Endothelial cell (in vitro differentiated cells): ENCODE measurements at regions not wholly inside any gene's neighbourhood (a gene's known extent, or its start where the extent isn't known, plus 50 kb on each side); places are given as distances from the start of the nearest gene placed in this dataset.

Experiments
- DNase-seq: peaks from one replicate; pipeline ENCODE4 v3.0.0; 2021; ENCODE audit warnings: low spot score
- H3K27ac Mint-ChIP-seq: one replicate; pipeline ENCODE4 v1.8.0; 2021; ENCODE audit warnings: mixed read lengths, inconsistent platforms; ENCODE audit not compliant: unreplicated experiment
- H3K27me3 Mint-ChIP-seq: one replicate; pipeline ENCODE4 v1.8.0; 2021; ENCODE audit warnings: mild to moderate bottlenecking, moderate library complexity, mixed read lengths, inconsistent platforms; ENCODE audit not compliant: unreplicated experiment
- H3K36me3 Mint-ChIP-seq: one replicate; pipeline ENCODE4 v1.8.0; 2021; ENCODE audit warnings: mild to moderate bottlenecking, low read depth, mixed read lengths, inconsistent platforms; ENCODE audit not compliant: unreplicated experiment
- H3K4me1 Mint-ChIP-seq: one replicate; pipeline ENCODE4 v1.8.0; 2021; ENCODE audit warnings: mild to moderate bottlenecking, mixed read lengths, inconsistent platforms; ENCODE audit not compliant: unreplicated experiment
- H3K4me3 Mint-ChIP-seq: one replicate; pipeline ENCODE4 v1.8.0; 2021; ENCODE audit warnings: mild to moderate bottlenecking, mixed read lengths, inconsistent platforms; ENCODE audit not compliant: unreplicated experiment
- H3K9me3 Mint-ChIP-seq: one replicate; pipeline ENCODE4 v1.8.0; 2021; ENCODE audit warnings: mixed read lengths, inconsistent platforms; ENCODE audit not compliant: unreplicated experiment
- TF ChIP-seq, protein P1 (sequence below): fragments of 200-600 bp; sonication (generic); IDR thresholded peaks from one replicate; pipeline ENCODE4 v1.5.0; 2021; ENCODE audit warnings: antibody characterized with exemption; ENCODE audit not compliant: unreplicated experiment

DNA sequence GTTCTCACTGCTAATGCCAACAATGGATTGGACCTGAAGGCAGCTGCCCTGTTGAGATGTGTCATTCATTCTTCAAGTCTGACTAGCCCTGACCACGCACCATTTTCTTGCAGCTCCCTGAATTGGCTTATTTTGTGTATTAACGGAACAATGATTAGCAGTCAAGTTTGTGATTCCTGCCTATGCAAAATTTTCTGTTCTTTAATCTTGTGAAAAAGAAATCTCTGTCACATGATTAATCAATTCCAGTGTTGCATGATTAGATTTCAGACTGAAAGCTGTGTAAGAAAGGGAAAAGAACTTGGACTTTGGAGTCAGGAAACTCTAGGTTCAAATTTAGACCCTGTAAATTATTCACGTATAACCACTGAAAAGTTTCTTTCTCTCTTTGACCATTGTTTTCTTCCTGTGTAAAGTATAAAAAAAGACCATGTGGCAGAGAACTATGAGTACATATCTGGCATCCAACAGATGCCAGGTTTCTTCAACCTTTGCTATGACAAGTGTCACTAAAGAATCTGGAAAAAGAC, 64.5 kb upstream of the SLC10A2 start:
- Mint-ChIP-seq H3K27ac (no peak overlapping the region), H3K9me3 (no peaks in the 10 kb centered on the region), H3K4me1 (no peaks in the 10 kb centered on the region), H3K4me3 (no peak overlapping the region), H3K36me3 (no peaks in the 10 kb centered on the region), H3K27me3 (peaks cover 2% of the 10 kb centered on the region)
- TF ChIP-seq, protein P1, sequence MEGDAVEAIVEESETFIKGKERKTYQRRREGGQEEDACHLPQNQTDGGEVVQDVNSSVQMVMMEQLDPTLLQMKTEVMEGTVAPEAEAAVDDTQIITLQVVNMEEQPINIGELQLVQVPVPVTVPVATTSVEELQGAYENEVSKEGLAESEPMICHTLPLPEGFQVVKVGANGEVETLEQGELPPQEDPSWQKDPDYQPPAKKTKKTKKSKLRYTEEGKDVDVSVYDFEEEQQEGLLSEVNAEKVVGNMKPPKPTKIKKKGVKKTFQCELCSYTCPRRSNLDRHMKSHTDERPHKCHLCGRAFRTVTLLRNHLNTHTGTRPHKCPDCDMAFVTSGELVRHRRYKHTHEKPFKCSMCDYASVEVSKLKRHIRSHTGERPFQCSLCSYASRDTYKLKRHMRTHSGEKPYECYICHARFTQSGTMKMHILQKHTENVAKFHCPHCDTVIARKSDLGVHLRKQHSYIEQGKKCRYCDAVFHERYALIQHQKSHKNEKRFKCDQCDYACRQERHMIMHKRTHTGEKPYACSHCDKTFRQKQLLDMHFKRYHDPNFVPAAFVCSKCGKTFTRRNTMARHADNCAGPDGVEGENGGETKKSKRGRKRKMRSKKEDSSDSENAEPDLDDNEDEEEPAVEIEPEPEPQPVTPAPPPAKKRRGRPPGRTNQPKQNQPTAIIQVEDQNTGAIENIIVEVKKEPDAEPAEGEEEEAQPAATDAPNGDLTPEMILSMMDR: no peak
- DNase-seq: no peak

- Mint-ChIP-seq H3K9me3 (no peaks in the 10 kb centered on the region), H3K27me3 (peaks cover 1% of the 10 kb centered on the region), H3K4me3 (no peak overlapping the region), H3K4me1 (no peaks in the 10 kb centered on the region), H3K36me3 (no peaks in the 10 kb centered on the region), H3K27ac (no peak overlapping the region)
- no peak for DNase-seq
- TF ChIP-seq, protein P1: no peak
These were observed 63.9 kb upstream of the SLC10A2 start for GRCh38 chr13:103130146-103130545.
